ENCODE measurements at regions not wholly inside any gene's neighbourhood (a gene's known extent, or its start where the extent isn't known, plus 50 kb on each side); places are given as distances from the start of the nearest gene placed in this dataset.

GRCh38 chr2:212695426-212695825 is 156.8 kb upstream of the ERBB4 start:
- no peaks in the 10 kb centered on the region for H3K27me3 Mint-ChIP-seq (ENCODE audit: low read depth, unreplicated experiment)
- Histone ChIP-seq H3K4me3 (ENCODE audit: insufficient read depth, low read depth, low read length) (no peak overlapping the region), H3K27ac (ENCODE audit: low read depth, low read length) (no peak overlapping the region), H3K36me3 (ENCODE audit: insufficient read depth, low read length) (no peaks in the 10 kb centered on the region), H3K9me3 (ENCODE audit: insufficient read depth, low read depth, low read length) (no peaks in the 10 kb centered on the region), H2AFZ (ENCODE audit: low read depth, low read length) (no peak overlapping the region), H4K20me1 (ENCODE audit: insufficient read depth, low read length) (no peaks in the 10 kb centered on the region), H3K27me3 (ENCODE audit: insufficient read depth, low read length) (no peaks in the 10 kb centered on the region), H3K9ac (ENCODE audit: low read length) (no peak overlapping the region), H3K4me2 (ENCODE audit: low read length) (no peak overlapping the region), H3K4me1 (ENCODE audit: insufficient read depth, low read length) (no peaks in the 10 kb centered on the region), H3K79me2 (ENCODE audit: insufficient read depth, low read length) (no peaks in the 10 kb centered on the region)
- FAIRE-seq (no peak), DNase-seq (ENCODE audit: low read depth) (no peak)
- no peaks in the 10 kb centered on the region for H3K9me3 Mint-ChIP-seq (ENCODE audit: unreplicated experiment)
- TF ChIP-seq CTCF (IDR thresholded peaks at IDR 0.05; ENCODE audit: insufficient read depth, low read depth, low read length): no peak
- no peak for TF ChIP-seq EZH2 (IDR thresholded peaks at IDR 0.05; ENCODE audit: insufficient read depth, low read length)
- H3K4me3 Mint-ChIP-seq (ENCODE audit: unreplicated experiment): no peak overlapping the region
- no peaks in the 10 kb centered on the region for H3K4me1 Mint-ChIP-seq (ENCODE audit: low read depth, unreplicated experiment)
- H3K36me3 Mint-ChIP-seq (ENCODE audit: low read depth, unreplicated experiment): no peaks in the 10 kb centered on the region
- no peak overlapping the region for H3K27ac Mint-ChIP-seq (ENCODE audit: unreplicated experiment)

GRCh38 chr2:212694398-212694797 is 155.8 kb upstream of the ERBB4 start:
- H3K4me1 Mint-ChIP-seq (ENCODE audit: low read depth, unreplicated experiment): no peaks in the 10 kb centered on the region
- H3K9me3 Mint-ChIP-seq (ENCODE audit: unreplicated experiment): no peaks in the 10 kb centered on the region

More at GRCh38 chr2:212694398-212694797, 155.8 kb upstream of the ERBB4 start:
- Mint-ChIP-seq H3K27ac (ENCODE audit: unreplicated experiment) (no peak overlapping the region), H3K27me3 (ENCODE audit: low read depth, unreplicated experiment) (no peaks in the 10 kb centered on the region), H3K36me3 (ENCODE audit: low read depth, unreplicated experiment) (no peaks in the 10 kb centered on the region), H3K4me3 (ENCODE audit: unreplicated experiment) (no peak overlapping the region)
- Histone ChIP-seq H3K27ac (ENCODE audit: low read depth, low read length) (no peak overlapping the region), H3K79me2 (ENCODE audit: insufficient read depth, low read length) (no peaks in the 10 kb centered on the region), H3K4me2 (ENCODE audit: low read length) (no peak overlapping the region), H3K27me3 (ENCODE audit: insufficient read depth, low read length) (no peaks in the 10 kb centered on the region), H3K9me3 (ENCODE audit: insufficient read depth, low read depth, low read length) (no peaks in the 10 kb centered on the region), H2AFZ (ENCODE audit: low read depth, low read length) (no peak overlapping the region), H4K20me1 (ENCODE audit: insufficient read depth, low read length) (no peaks in the 10 kb centered on the region), H3K9ac (ENCODE audit: low read length) (no peak overlapping the region), H3K36me3 (ENCODE audit: insufficient read depth, low read length) (no peaks in the 10 kb centered on the region), H3K4me3 (ENCODE audit: insufficient read depth, low read depth, low read length) (no peak overlapping the region), H3K4me1 (ENCODE audit: insufficient read depth, low read length) (no peaks in the 10 kb centered on the region)
- no peak for DNase-seq (ENCODE audit: low read depth)
- no peak for TF ChIP-seq CTCF (IDR thresholded peaks at IDR 0.05; ENCODE audit: insufficient read depth, low read depth, low read length)
- TF ChIP-seq EZH2 (IDR thresholded peaks at IDR 0.05; ENCODE audit: insufficient read depth, low read length): no peak
- FAIRE-seq: no peak
